Mesendoderm (in vitro differentiated cells): ENCODE measurements at regions not wholly inside any gene's neighbourhood (a gene's known extent, or its start where the extent isn't known, plus 50 kb on each side); places are given as distances from the start of the nearest gene placed in this dataset.

Experiments used
- DNase-seq: peaks from one replicate; pipeline ENCODE4 v3.0.0; 2013
- H2AK5ac ChIP-seq: 2 replicates; pipeline ENCODE4 v1.6.1; 2013; ENCODE audit warnings: low read length, inconsistent platforms
- H2BK120ac ChIP-seq: 2 replicates; pipeline ENCODE4 v1.6.1; 2013; ENCODE audit warnings: low read depth, mild to moderate bottlenecking, low read length, moderate library complexity, mixed read lengths
- H2BK15ac ChIP-seq: replicated peaks from 2 replicates; pipeline ENCODE4 v1.6.1; 2013; ENCODE audit warnings: low read depth, mild to moderate bottlenecking, moderate library complexity
- H2BK5ac ChIP-seq: 2 replicates; pipeline ENCODE4 v1.6.1; 2013; ENCODE audit warnings: low read length, inconsistent platforms
- H3K18ac ChIP-seq: 2 replicates; pipeline ENCODE4 v1.6.1; 2013; ENCODE audit warnings: mild to moderate bottlenecking, low read length, mixed read lengths
- H3K23ac ChIP-seq: one replicate; pipeline ENCODE4 v1.6.1; 2013; ENCODE audit warnings: low read length
- H3K27ac ChIP-seq: 2 replicates; pipeline ENCODE4 v1.5.1; 2013; ENCODE audit warnings: low read depth, mild to moderate bottlenecking, inconsistent platforms, low read length, moderate library complexity
- H3K27me3 ChIP-seq: 2 replicates; pipeline ENCODE4 v1.6.1; 2013; ENCODE audit warnings: low read length, control low read depth, mild to moderate bottlenecking, inconsistent platforms; ENCODE audit not compliant: insufficient read depth, poor library complexity
- H3K36me3 ChIP-seq: 2 replicates; pipeline ENCODE4 v1.6.1; 2013; ENCODE audit warnings: low read length, inconsistent platforms; ENCODE audit not compliant: control insufficient read depth, insufficient read depth
- H3K4ac ChIP-seq: one replicate; pipeline ENCODE4 v1.6.1; 2013; ENCODE audit warnings: low read depth, mild to moderate bottlenecking, low read length, moderate library complexity
- H3K4me1 ChIP-seq: 2 replicates; pipeline ENCODE4 v1.6.1; 2013; ENCODE audit warnings: low read depth, low read length, inconsistent platforms; ENCODE audit not compliant: control insufficient read depth
- H3K4me2 ChIP-seq: 2 replicates; pipeline ENCODE4 v1.6.1; 2013; ENCODE audit warnings: low read length
- H3K4me3 ChIP-seq: 2 replicates; pipeline ENCODE4 v1.5.1; 2013; ENCODE audit warnings: mild to moderate bottlenecking, low read length
- H3K56ac ChIP-seq: one replicate; pipeline ENCODE4 v1.6.1; 2013; ENCODE audit warnings: low read length
- H3K79me1 ChIP-seq: 2 replicates; pipeline ENCODE4 v1.6.1; 2013; ENCODE audit warnings: low read length, inconsistent platforms
- H3K79me2 ChIP-seq: 2 replicates; pipeline ENCODE4 v1.6.1; 2013; ENCODE audit warnings: mild to moderate bottlenecking, low read length; ENCODE audit not compliant: control insufficient read depth, insufficient read depth
- H3K9ac ChIP-seq: 2 replicates; pipeline ENCODE4 v1.6.1; 2013; ENCODE audit warnings: low read length, inconsistent platforms
- H4K5ac ChIP-seq: one replicate; pipeline ENCODE4 v1.6.1; 2013; ENCODE audit warnings: low read length
- H4K8ac ChIP-seq: one replicate; pipeline ENCODE4 v1.6.1; 2013; ENCODE audit warnings: low read depth, mild to moderate bottlenecking, control low read depth, low read length, moderate library complexity
- WGBS: extraction: QIAGEN DNeasy Blood & Tissue Kit; methylation state at CpG from one replicate; pipeline ENCODE4 v1.1.7; 2013; ENCODE audit warnings: low lambda C conversion rate, missing lambda C conversion rate; ENCODE audit not compliant: insufficient coverage; ENCODE audit errors: extremely low coverage; 5-methylcytosine and 5-hydroxymethylcytosine counted together

GRCh38 chr4:18676526-18676915 is 655.0 kb upstream of the LCORL start:
- WGBS = no CpG with 5 or more reads among the region's 4 CpGs
- Histone ChIP-seq H3K56ac (no peak overlapping the region), H3K36me3 (no peaks in the 10 kb centered on the region), H3K27me3 (no peaks in the 10 kb centered on the region), H3K27ac (no peak overlapping the region), H3K4me3 (no peak overlapping the region), H3K23ac (no peak overlapping the region), H2BK15ac (no peak overlapping the region), H4K8ac (no peak overlapping the region), H3K79me1 (no peaks in the 10 kb centered on the region), H2BK120ac (no peak overlapping the region), H3K4me2 (no peak overlapping the region), H3K4ac (no peak overlapping the region), H3K18ac (no peak overlapping the region), H3K9ac (no peak overlapping the region), H3K79me2 (no peaks in the 10 kb centered on the region), H4K5ac (no peak overlapping the region), H2AK5ac (no peak overlapping the region), H3K4me1 (no peaks in the 10 kb centered on the region), H2BK5ac (no peak overlapping the region)
- DNase-seq = no peak

- H3K4me3 ChIP-seq = no peak overlapping the region
- H2AK5ac ChIP-seq = no peak overlapping the region
- H3K4me2 ChIP-seq = no peak overlapping the region
- H2BK120ac ChIP-seq = no peak overlapping the region
- no peak overlapping the region for H3K4ac ChIP-seq
- H3K56ac ChIP-seq = no peak overlapping the region
- H3K9ac ChIP-seq = no peak overlapping the region
- H3K36me3 ChIP-seq = no peaks in the 10 kb centered on the region
- no peaks in the 10 kb centered on the region for H3K27me3 ChIP-seq
- WGBS = no CpG with 5 or more reads among the region's 4 CpGs
- DNase-seq = no peak
- no peak overlapping the region for H2BK15ac ChIP-seq
- H3K79me1 ChIP-seq = no peaks in the 10 kb centered on the region
- H4K8ac ChIP-seq = no peak overlapping the region
- H3K27ac ChIP-seq = no peak overlapping the region
- H3K23ac ChIP-seq = no peak overlapping the region
- H3K18ac ChIP-seq = no peak overlapping the region
- no peaks in the 10 kb centered on the region for H3K4me1 ChIP-seq
- no peaks in the 10 kb centered on the region for H3K79me2 ChIP-seq
- no peak overlapping the region for H4K5ac ChIP-seq
- no peak overlapping the region for H2BK5ac ChIP-seq
Observed at GRCh38 chr4:18675586-18676525, 654.3 kb upstream of the LCORL start.

- H3K36me3 ChIP-seq = no peaks in the 10 kb centered on the region
- no peaks in the 10 kb centered on the region for H3K4me1 ChIP-seq
- no peak overlapping the region for H4K5ac ChIP-seq
- no peak overlapping the region for H3K56ac ChIP-seq
- no peak overlapping the region for H2BK120ac ChIP-seq
- H3K27ac ChIP-seq = no peak overlapping the region
- H3K9ac ChIP-seq = no peak overlapping the region
- no CpG with 5 or more reads among the region's 1 CpG for WGBS
- no peak for DNase-seq
- H3K23ac ChIP-seq = no peak overlapping the region
- H2BK15ac ChIP-seq = no peak overlapping the region
- H3K4me3 ChIP-seq = no peak overlapping the region
- no peaks in the 10 kb centered on the region for H3K27me3 ChIP-seq
- H2AK5ac ChIP-seq = no peak overlapping the region
- no peak overlapping the region for H3K4me2 ChIP-seq
- H3K4ac ChIP-seq = no peak overlapping the region
- no peaks in the 10 kb centered on the region for H3K79me1 ChIP-seq
- H4K8ac ChIP-seq = no peak overlapping the region
- H3K18ac ChIP-seq = no peak overlapping the region
- H2BK5ac ChIP-seq = no peak overlapping the region
- H3K79me2 ChIP-seq = no peaks in the 10 kb centered on the region
Observed at GRCh38 chr4:18670034-18670433, 648.5 kb upstream of the LCORL start.

GRCh38 chr4:18669390-18669789 is 647.8 kb upstream of the LCORL start:
- H4K5ac ChIP-seq = no peak overlapping the region
- DNase-seq = no peak
- WGBS = no CpG with 5 or more reads among the region's 1 CpG

GRCh38 chr4:18666322-18666721 is 644.8 kb upstream of the LCORL start:
- no peak overlapping the region for H3K4me2 ChIP-seq
- H3K36me3 ChIP-seq = no peaks in the 10 kb centered on the region
- H2BK120ac ChIP-seq = no peak overlapping the region
- H3K27me3 ChIP-seq = no peaks in the 10 kb centered on the region
- no peaks in the 10 kb centered on the region for H3K79me1 ChIP-seq
- H2BK5ac ChIP-seq = no peak overlapping the region
- no peak overlapping the region for H3K27ac ChIP-seq
- no peak overlapping the region for H3K23ac ChIP-seq
- H2BK15ac ChIP-seq = no peak overlapping the region
- no peaks in the 10 kb centered on the region for H3K4me1 ChIP-seq
- H3K4ac ChIP-seq = no peak overlapping the region
- H4K8ac ChIP-seq = no peak overlapping the region
- H3K9ac ChIP-seq = no peak overlapping the region
- H3K56ac ChIP-seq = no peak overlapping the region
- H3K4me3 ChIP-seq = no peak overlapping the region
- H3K79me2 ChIP-seq = no peaks in the 10 kb centered on the region
- no peak overlapping the region for H4K5ac ChIP-seq
- no peak overlapping the region for H2AK5ac ChIP-seq
- DNase-seq = no peak
- no peak overlapping the region for H3K18ac ChIP-seq
- 100% methylated on average over 3 of the region's 6 CpGs for WGBS

More at GRCh38 chr4:18669390-18669789, 647.8 kb upstream of the LCORL start:
- Histone ChIP-seq H2BK120ac (no peak overlapping the region), H3K56ac (no peak overlapping the region), H3K9ac (no peak overlapping the region), H2BK5ac (no peak overlapping the region), H3K79me1 (no peaks in the 10 kb centered on the region), H3K23ac (no peak overlapping the region), H3K18ac (no peak overlapping the region), H4K8ac (no peak overlapping the region), H3K79me2 (no peaks in the 10 kb centered on the region), H3K36me3 (no peaks in the 10 kb centered on the region), H3K27ac (no peak overlapping the region), H2BK15ac (no peak overlapping the region), H3K4ac (no peak overlapping the region), H3K4me1 (no peaks in the 10 kb centered on the region), H3K4me3 (no peak overlapping the region), H3K27me3 (no peaks in the 10 kb centered on the region), H3K4me2 (no peak overlapping the region), H2AK5ac (no peak overlapping the region)

- no peaks in the 10 kb centered on the region for H3K79me1 ChIP-seq
- H3K4ac ChIP-seq = no peak overlapping the region
- no peaks in the 10 kb centered on the region for H3K36me3 ChIP-seq
- no peak for DNase-seq
- no peak overlapping the region for H2AK5ac ChIP-seq
- no CpG with 5 or more reads among the region's 9 CpGs for WGBS
- no peak overlapping the region for H2BK5ac ChIP-seq
- no peak overlapping the region for H3K18ac ChIP-seq
- H3K4me3 ChIP-seq = no peak overlapping the region
- H3K27me3 ChIP-seq = no peaks in the 10 kb centered on the region
- H3K56ac ChIP-seq = no peak overlapping the region
- no peaks in the 10 kb centered on the region for H3K79me2 ChIP-seq
- no peak overlapping the region for H3K9ac ChIP-seq
- H3K27ac ChIP-seq = no peak overlapping the region
- no peak overlapping the region for H4K5ac ChIP-seq
- no peaks in the 10 kb centered on the region for H3K4me1 ChIP-seq
- H2BK15ac ChIP-seq = no peak overlapping the region
- H3K4me2 ChIP-seq = no peak overlapping the region
- no peak overlapping the region for H2BK120ac ChIP-seq
- no peak overlapping the region for H4K8ac ChIP-seq
- no peak overlapping the region for H3K23ac ChIP-seq
Observed at GRCh38 chr4:18664171-18664570, 642.6 kb upstream of the LCORL start.
